Calu3 (cell line): ENCODE measurements at regions not wholly inside any gene's neighbourhood (a gene's known extent, or its start where the extent isn't known, plus 50 kb on each side); places are given as distances from the start of the nearest gene placed in this dataset.

Experiments used
- BruUV-seq: library from RNA; stranded (reverse); fragments of 400-500 nt; replicated peaks from 2 replicates; lab custom pipeline; 2021; lab: Mats Ljungman, UMichigan
- CTCF ChIA-PET: fragments of 300-600 bp; sonication (Branson Sonifier 250); formaldehyde crosslinking; loops from one replicate; lab custom pipeline; 2022; ENCODE audit warnings: antibody characterized with exemption; lab: Charles Lee
- DNase-seq: peaks from one replicate; pipeline ENCODE4 v3.0.0; 2022
- H3K27ac Mint-ChIP-seq: one replicate; pipeline ENCODE4 v1.8.0; 2022; ENCODE audit warnings: mixed read lengths; ENCODE audit not compliant: unreplicated experiment
- H3K27me3 Mint-ChIP-seq: one replicate; pipeline ENCODE4 v1.8.0; 2022; ENCODE audit warnings: mixed read lengths; ENCODE audit not compliant: unreplicated experiment
- H3K36me3 Mint-ChIP-seq: one replicate; pipeline ENCODE4 v1.8.0; 2022; ENCODE audit warnings: mild to moderate bottlenecking, moderate library complexity, mixed read lengths; ENCODE audit not compliant: insufficient read depth, unreplicated experiment
- H3K4me1 Mint-ChIP-seq: one replicate; pipeline ENCODE4 v1.8.0; 2022; ENCODE audit warnings: mild to moderate bottlenecking, low read depth, mixed read lengths; ENCODE audit not compliant: unreplicated experiment
- H3K4me3 Mint-ChIP-seq: one replicate; pipeline ENCODE4 v1.8.0; 2022; ENCODE audit warnings: mild to moderate bottlenecking, low read depth, moderate library complexity, mixed read lengths; ENCODE audit not compliant: unreplicated experiment
- H3K9me3 Mint-ChIP-seq: one replicate; pipeline ENCODE4 v1.8.0; 2022; ENCODE audit warnings: low read depth, mixed read lengths; ENCODE audit not compliant: unreplicated experiment
- CTCF ChIP-seq: fragments of 200-600 bp; IDR thresholded peaks from one replicate; pipeline ENCODE4 v1.8.0; 2022; ENCODE audit warnings: antibody characterized with exemption; ENCODE audit not compliant: unreplicated experiment
- intact Hi-C: fragments of 100-400 bp; cut with micrococcal nuclease; formaldehyde crosslinking; loops from one replicate; pipeline ENCODE4 v1.10.0; 2022; ENCODE audit not compliant: unreplicated experiment

- peaks cover 14% of the 10 kb centered on the region for H3K27me3 Mint-ChIP-seq
- no peak overlapping the region for H3K4me3 Mint-ChIP-seq
- BruUV-seq = no TSS peak
- intact Hi-C loops = no loop called here
- no peaks in the 10 kb centered on the region for H3K36me3 Mint-ChIP-seq
- no peak overlapping the region for H3K27ac Mint-ChIP-seq
- no peaks in the 10 kb centered on the region for H3K9me3 Mint-ChIP-seq
- DNase-seq = no peak
- CTCF ChIA-PET = interaction anchor here (0.7 kb wide), 1 partner anchor 277 kb away, joined by 4 read pairs; no protein-coding TSS in a partner anchor
- H3K4me1 Mint-ChIP-seq = no peaks in the 10 kb centered on the region
- no peak for TF ChIP-seq CTCF
These were observed 99.9 kb downstream of the TEX29 start for GRCh38 chr13:111420113-111420876.

GRCh38 chr13:111421216-111421615 is 100.8 kb downstream of the TEX29 start:
- DNase-seq = no peak
- no peaks in the 10 kb centered on the region for H3K36me3 Mint-ChIP-seq
- no peak for TF ChIP-seq CTCF
- CTCF ChIA-PET = no interaction called here
- no peak overlapping the region for H3K4me3 Mint-ChIP-seq
- intact Hi-C loops = no loop called here
- H3K27me3 Mint-ChIP-seq = peaks cover 14% of the 10 kb centered on the region
- no peaks in the 10 kb centered on the region for H3K4me1 Mint-ChIP-seq
- no peak overlapping the region for H3K27ac Mint-ChIP-seq
- no peaks in the 10 kb centered on the region for H3K9me3 Mint-ChIP-seq
- BruUV-seq = no TSS peak

GRCh38 chr13:111422348-111422747 is 101.9 kb downstream of the TEX29 start:
- BruUV-seq = no TSS peak
- intact Hi-C loops = no loop called here
- H3K9me3 Mint-ChIP-seq = no peaks in the 10 kb centered on the region
- H3K4me1 Mint-ChIP-seq = no peaks in the 10 kb centered on the region
- no peak overlapping the region for H3K27ac Mint-ChIP-seq
- H3K36me3 Mint-ChIP-seq = no peaks in the 10 kb centered on the region
- DNase-seq = no peak
- CTCF ChIA-PET = no interaction called here
- peaks cover 14% of the 10 kb centered on the region for H3K27me3 Mint-ChIP-seq
- TF ChIP-seq CTCF = no peak
- no peak overlapping the region for H3K4me3 Mint-ChIP-seq

GRCh38 chr13:111423168-111423785 is 102.8 kb downstream of the TEX29 start:
- DNase-seq = peak; percentile 29
- no peaks in the 10 kb centered on the region for H3K9me3 Mint-ChIP-seq
- intact Hi-C loops = no loop called here

More at GRCh38 chr13:111423168-111423785, 102.8 kb downstream of the TEX29 start:
- Mint-ChIP-seq H3K27me3 (peaks cover 8% of the 10 kb centered on the region), H3K27ac (no peak overlapping the region), H3K4me1 (no peaks in the 10 kb centered on the region), H3K4me3 (no peak overlapping the region), H3K36me3 (no peaks in the 10 kb centered on the region)
- no peak for TF ChIP-seq CTCF
- BruUV-seq = no TSS peak
- CTCF ChIA-PET = no interaction called here
